Nucleus accumbens (tissue), 56 donors: ENCODE measurements at regions not wholly inside any gene's neighbourhood (a gene's known extent, or its start where the extent isn't known, plus 50 kb on each side); places are given as distances from the start of the nearest gene placed in this dataset.

Source experiments
- DNase-seq, 56 donors: peaks; one replicate each; lab custom pipeline; 2025; lab: John Stamatoyannopoulos, UW

GRCh38 chr11:113634940-113635575 is 71.0 kb downstream of the TMPRSS5 start:
- no peak for DNase-seq

- no peak for DNase-seq
Measured at GRCh38 chr11:113632981-113633380, 73.1 kb downstream of the TMPRSS5 start.

GRCh38 chr11:113629562-113629961 is 76.5 kb downstream of the TMPRSS5 start:
- no peak for DNase-seq

GRCh38 chr11:113628912-113629311 is 77.2 kb downstream of the TMPRSS5 start:
- DNase-seq = no peak

- no peak for DNase-seq
Measured at GRCh38 chr11:113627946-113628345, 78.2 kb downstream of the TMPRSS5 start.

- no peak for DNase-seq
Measured at GRCh38 chr11:113627297-113627696, 78.8 kb downstream of the TMPRSS5 start.

GRCh38 chr11:113626736-113627135 is 79.4 kb downstream of the TMPRSS5 start:
- no peak for DNase-seq

- DNase-seq = no peak
Measured at GRCh38 chr11:113623114-113623513, 83.0 kb downstream of the TMPRSS5 start.

- no peak for DNase-seq
Measured at GRCh38 chr11:113618360-113618759, 87.7 kb downstream of the TMPRSS5 start.

GRCh38 chr11:113615773-113616172 is 90.3 kb downstream of the TMPRSS5 start:
- no peak for DNase-seq

GRCh38 chr11:113615098-113615497 is 91.0 kb downstream of the TMPRSS5 start:
- DNase-seq = no peak

GRCh38 chr11:113614097-113614496 is 92.0 kb downstream of the TMPRSS5 start:
- DNase-seq = no peak

- DNase-seq = no peak
Measured at GRCh38 chr11:113613619-113614018, 92.5 kb downstream of the TMPRSS5 start.

GRCh38 chr11:113604186-113604585 is 101.9 kb downstream of the TMPRSS5 start:
- DNase-seq = no peak

- peak in 47 of 56 donors; percentile 6 to 82 (median 41) for DNase-seq
Measured at GRCh38 chr11:113603277-113604059, 102.6 kb downstream of the TMPRSS5 start.

GRCh38 chr11:113602483-113602882 is 103.6 kb downstream of the TMPRSS5 start:
- no peak for DNase-seq

GRCh38 chr11:113596658-113597057 is 109.5 kb downstream of the TMPRSS5 start:
- DNase-seq = peak in 18 of 56 donors; percentile 5 to 58 (median 16)

GRCh38 chr11:113595810-113596594 is 110.1 kb downstream of the TMPRSS5 start:
- DNase-seq = no peak

GRCh38 chr11:113593698-113594308 is 112.3 kb downstream of the TMPRSS5 start:
- peak in 1 of 56 donors; percentile 8 for DNase-seq

- no peak for DNase-seq
Measured at GRCh38 chr11:113591117-113591516, 115.0 kb downstream of the TMPRSS5 start.

- no peak for DNase-seq
Measured at GRCh38 chr11:113587308-113587739, 112.1 kb upstream of the DRD2 start.
